K562 (cell line): ENCODE measurements at regions not wholly inside any gene's neighbourhood (a gene's known extent, or its start where the extent isn't known, plus 50 kb on each side); places are given as distances from the start of the nearest gene placed in this dataset.

Source experiments
- ATF1 ChIP-seq, 2 experiments: fragments of 450-650 bp in 1 of 2; IDR thresholded peaks; 2 replicates each; pipeline ENCODE4 v1.6.1; 2016; ENCODE audit warnings: missing compliant biosample characterization in 1 of 2, missing genetic modification characterization in 1 of 2
- CBFB ChIP-seq: sonication (generic); formaldehyde crosslinking; IDR thresholded peaks from 2 replicates; pipeline ENCODE4 v1.4.0; 2020; ENCODE audit warnings: mild to moderate bottlenecking, missing genetic modification reagents
- CREM ChIP-seq: IDR thresholded peaks from 2 replicates; pipeline ENCODE4 v1.6.1; 2014; ENCODE audit warnings: antibody characterized with exemption, low read depth
- CTCF ChIP-seq, 3 experiments: IDR thresholded peaks in 2 of 3; conservative IDR thresholded peaks in 1 of 3; 2 replicates each; pipeline ENCODE4 v1.5.1; 2011 to 2012; ENCODE audit warnings: low read length in 3 of 3, mild to moderate bottlenecking in 3 of 3, control low read depth in 2 of 3, improper control_type of control experiment in 1 of 3, inconsistent platforms in 1 of 3, low read depth in 1 of 3, mixed read lengths in 1 of 3, moderate library complexity in 1 of 3; ENCODE audit not compliant: insufficient read depth in 2 of 3
- DMBX1 ChIP-seq: fragments of 250-450 bp; sonication (Bioruptor Pico); IDR thresholded peaks from 2 replicates; pipeline ENCODE4 v1.8.0; 2022; ENCODE audit warnings: inconsistent platforms, mild to moderate bottlenecking, moderate library complexity, borderline replicate concordance
- RAD21 ChIP-seq, 2 experiments: fragments of 250-450 bp in 1 of 2; fragments of 450-650 bp in 1 of 2; sonication (Bioruptor Pico) in 1 of 2; formaldehyde crosslinking in 1 of 2; IDR thresholded peaks in 1 of 2; conservative IDR thresholded peaks in 1 of 2; 2 replicates each; pipeline versions ENCODE4 v1.4.0 to v1.8.0; 2020 to 2022; ENCODE audit warnings: mild to moderate bottlenecking in 2 of 2, moderate library complexity in 1 of 2
- REST ChIP-seq, 2 experiments: fragments of 450-650 bp; formaldehyde crosslinking in 1 of 2; IDR thresholded peaks; 2 replicates each; pipeline versions ENCODE4 v1.4.0 to v1.6.1; 2014 to 2020; ENCODE audit warnings: mild to moderate bottlenecking in 2 of 2, borderline replicate concordance in 1 of 2, low read depth in 1 of 2
- SMC3 ChIP-seq: conservative IDR thresholded peaks from 2 replicates; pipeline ENCODE4 v1.6.1; 2011; ENCODE audit warnings: low read depth, low read length, improper control_type of control experiment; ENCODE audit not compliant: insufficient read depth
- ZFP91 ChIP-seq: sonication (generic); formaldehyde crosslinking; IDR thresholded peaks from 2 replicates; pipeline ENCODE4 v1.8.0; 2022; ENCODE audit warnings: mild to moderate bottlenecking, missing genetic modification reagents
- TF ChIP-seq, protein P1 (sequence below), 2 experiments: fragments of 450-650 bp in 1 of 2; sonication (generic) in 1 of 2; formaldehyde crosslinking in 1 of 2; IDR thresholded peaks in 1 of 2; conservative IDR thresholded peaks in 1 of 2; 2 replicates each; pipeline versions ENCODE4 v1.6.1 to v1.8.1; 2016 to 2023; ENCODE audit warnings: mild to moderate bottlenecking in 2 of 2, moderate library complexity in 2 of 2, inconsistent platforms in 1 of 2, missing genetic modification reagents in 1 of 2
- TF ChIP-seq, protein P2 (sequence below): fragments of 250-450 bp; sonication (Bioruptor Pico); IDR thresholded peaks from 2 replicates; pipeline ENCODE4 v1.5.0; 2021

GRCh38 chr7:142535123-142535779, 214.0 kb upstream of the PRSS1 start (continued):
- TF ChIP-seq REST (IDR thresholded peaks at IDR 0.05; ENCODE audit: borderline replicate concordance), result peak; percentile 39; the same call in 1 of the 2 replicates
- TF ChIP-seq REST (CRISPR knock-in tag; IDR thresholded peaks at IDR 0.05; ENCODE audit: low read depth), result no peak
- TF ChIP-seq CBFB, result no peak
- peak; percentile 91 to 96 (median 92) for TF ChIP-seq CTCF (IDR thresholded peaks at IDR 0.05 in 2 of 3, conservative IDR thresholded peaks at IDR 0.05 in 1 of 3; ENCODE audit: insufficient read depth in 2 of 3, low read depth in 1 of 3, low read length in 3 of 3)
- 0 out of 2 replicates have a peak, but pooled peaks have one; percentile 39 for TF ChIP-seq SMC3
- TF ChIP-seq ZFP91 (CRISPR knock-in tag), result peak; percentile 32; the same call in 1 of the 2 replicates
- peak; percentile 74 to 76 for TF ChIP-seq RAD21 (CRISPR knock-in tag; conservative IDR thresholded peaks at IDR 0.05 in 1 of 2, IDR thresholded peaks at IDR 0.05 in 1 of 2)
- TF ChIP-seq DMBX1 (CRISPR knock-in tag), result no peak
- TF ChIP-seq, protein P1, sequence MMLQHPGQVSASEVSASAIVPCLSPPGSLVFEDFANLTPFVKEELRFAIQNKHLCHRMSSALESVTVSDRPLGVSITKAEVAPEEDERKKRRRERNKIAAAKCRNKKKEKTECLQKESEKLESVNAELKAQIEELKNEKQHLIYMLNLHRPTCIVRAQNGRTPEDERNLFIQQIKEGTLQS (IDR thresholded peaks at IDR 0.05), result no peak
- TF ChIP-seq, protein P1 (CRISPR knock-in tag; conservative IDR thresholded peaks at IDR 0.05), result 0 out of 2 replicates have a peak, but pooled peaks have one; percentile 50
- TF ChIP-seq, protein P2, sequence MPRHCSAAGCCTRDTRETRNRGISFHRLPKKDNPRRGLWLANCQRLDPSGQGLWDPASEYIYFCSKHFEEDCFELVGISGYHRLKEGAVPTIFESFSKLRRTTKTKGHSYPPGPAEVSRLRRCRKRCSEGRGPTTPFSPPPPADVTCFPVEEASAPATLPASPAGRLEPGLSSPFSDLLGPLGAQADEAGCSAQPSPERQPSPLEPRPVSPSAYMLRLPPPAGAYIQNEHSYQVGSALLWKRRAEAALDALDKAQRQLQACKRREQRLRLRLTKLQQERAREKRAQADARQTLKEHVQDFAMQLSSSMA (CRISPR knock-in tag), result no peak
- TF ChIP-seq ATF1 (CRISPR knock-in tag; IDR thresholded peaks at IDR 0.05), result no peak
- peak; percentile 17; the same call in 1 of the 2 replicates for TF ChIP-seq ATF1 (tag; IDR thresholded peaks at IDR 0.05)
- TF ChIP-seq CREM, result peak; percentile 67
